Aorta (tissue), 5 donors: ENCODE measurements at regions not wholly inside any gene's neighbourhood (a gene's known extent, or its start where the extent isn't known, plus 50 kb on each side); places are given as distances from the start of the nearest gene placed in this dataset.
"Not testable (repeated sequence)": the region's sequence is repeated elsewhere in the genome, so short reads cannot be mapped to it uniquely, and the experiment has no call there.

ENCODE experiments used
- ATAC-seq: fragments of 200-7000 bp; cut with Tn5 transposase; one replicate; pipeline ENCODE4 v1.9.1; 2022; ENCODE audit warnings: moderate library complexity; ENCODE audit not compliant: low FRiP score
- DNase-seq, 2 donors: peaks; one replicate each; pipeline ENCODE4 v3.0.0-alpha.2; 2020
- H3K27ac ChIP-seq, 2 donors: one replicate each; pipeline ENCODE4 v1.5.1; 2013; ENCODE audit warnings: low read length in 2 of 2, mild to moderate bottlenecking in 2 of 2, moderate library complexity in 2 of 2, control low read depth in 1 of 2, inconsistent platforms in 1 of 2, low read depth in 1 of 2
- H3K27me3 ChIP-seq, 2 donors: one replicate each; pipeline ENCODE4 v1.6.1; 2013; ENCODE audit warnings: control low read depth in 1 of 2, low read length in 1 of 2, mild to moderate bottlenecking in 1 of 2, moderate library complexity in 1 of 2; ENCODE audit not compliant: insufficient read depth in 2 of 2, control insufficient read depth in 1 of 2
- H3K36me3 ChIP-seq, 2 donors: one replicate each; pipeline ENCODE4 v1.6.1; 2013; ENCODE audit warnings: control low read depth in 1 of 2, low read length in 1 of 2, mild to moderate bottlenecking in 1 of 2; ENCODE audit not compliant: insufficient read depth in 2 of 2, control insufficient read depth in 1 of 2
- H3K4me1 ChIP-seq, 2 donors: one replicate each; pipeline ENCODE4 v1.6.1; 2013; ENCODE audit warnings: low read length in 2 of 2, control low read depth in 1 of 2, mild to moderate bottlenecking in 1 of 2, moderate library complexity in 1 of 2; ENCODE audit not compliant: insufficient read depth in 2 of 2, control insufficient read depth in 1 of 2
- H3K4me3 ChIP-seq, 2 donors: one replicate each; pipeline ENCODE4 v1.5.1; 2013; ENCODE audit warnings: low read length in 2 of 2, control low read depth in 1 of 2, mild to moderate bottlenecking in 1 of 2
- H3K9me3 ChIP-seq: one replicate; pipeline ENCODE4 v1.6.1; 2013; ENCODE audit warnings: mild to moderate bottlenecking, low read length; ENCODE audit not compliant: control insufficient read depth
- WGBS, 2 donors: extraction: QIAGEN DNeasy Blood & Tissue Kit; methylation state at CpG; one replicate each; pipeline ENCODE4 v1.1.7; 2013; 5-methylcytosine and 5-hydroxymethylcytosine counted together
- intact Hi-C, 2 donors: fragments of 100-400 bp; cut with DNase I; formaldehyde crosslinking; loops; one replicate each; pipeline versions ENCODE4 v1.14.2 to v1.15.0; 2022
- donor health status: healthy with polysubstance abuse.
- donor health status: Bipolar disorder and iron deficiency.
- donor health status: DM: no; HTN: no; CAD: no.
- donor health status: DM: no; HTN: no; CAD: no.
- donor health status: DM: yes; HTN: yes; CAD: no.

GRCh38 chr2:14506955-14507354, 125.6 kb upstream of the LRATD1 start:
- not testable (repeated sequence) for ATAC-seq, H3K36me3 ChIP-seq
- 92% methylated on average over 12 of the region's 12 CpGs for WGBS, 2 donors

GRCh38 chr2:14511541-14511940, 121.0 kb upstream of the LRATD1 start:
- intact Hi-C loops = no loop called here
- 64 to 79% methylated on average over 4 of the region's 4 CpGs for WGBS, 2 donors

More at GRCh38 chr2:14506955-14507354, 125.6 kb upstream of the LRATD1 start:
- H3K4me3 ChIP-seq, H3K27me3 ChIP-seq, H3K27ac ChIP-seq, DNase-seq, intact Hi-C loops, H3K9me3 ChIP-seq, H3K4me1 ChIP-seq: not testable (repeated sequence)

DNA sequence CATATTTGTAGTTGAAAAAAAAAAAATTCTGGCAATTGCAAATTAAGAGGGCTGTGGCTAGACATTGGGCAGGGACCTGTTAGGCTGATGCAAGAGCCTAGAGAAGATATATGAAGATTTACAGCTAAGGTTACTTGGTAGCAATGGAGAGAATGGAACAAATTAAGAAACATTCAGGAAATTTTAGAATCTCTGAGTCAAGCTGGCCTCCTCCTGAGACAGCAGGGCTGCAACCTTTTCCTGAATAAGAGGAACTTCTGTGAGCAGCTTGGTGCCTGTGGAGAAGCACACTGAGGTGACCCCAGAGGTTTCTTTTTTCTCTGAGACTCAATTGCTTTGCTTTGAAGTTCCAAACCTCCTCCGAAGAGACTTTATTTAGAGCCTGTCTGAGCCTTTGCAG, 118.6 kb upstream of the LRATD1 start:
- intact Hi-C loops = no loop called here
- Histone ChIP-seq H3K4me1 (no peaks in the 10 kb centered on the region), H3K27me3 (no peaks in the 10 kb centered on the region), H3K9me3 (no peaks in the 10 kb centered on the region), H3K4me3 (no peak overlapping the region), H3K27ac (no peak overlapping the region), H3K36me3 (no peaks in the 10 kb centered on the region)
- no peak for ATAC-seq
- WGBS, 2 donors = 14 to 28% methylated on average over 1 of the region's 1 CpG
- DNase-seq = no peak

More at GRCh38 chr2:14511541-14511940, 121.0 kb upstream of the LRATD1 start:
- no peaks in the 10 kb centered on the region for H3K4me1 ChIP-seq
- no peak for DNase-seq
- no peaks in the 10 kb centered on the region for H3K27me3 ChIP-seq
- H3K36me3 ChIP-seq = no peaks in the 10 kb centered on the region
- no peaks in the 10 kb centered on the region for H3K9me3 ChIP-seq
- no peak overlapping the region for H3K4me3 ChIP-seq
- ATAC-seq = no peak
- no peak overlapping the region for H3K27ac ChIP-seq

GRCh38 chr2:14516844-14517243, 115.7 kb upstream of the LRATD1 start:
- DNase-seq (no peak), ATAC-seq (no peak)
- H3K9me3 ChIP-seq = no peaks in the 10 kb centered on the region
- 84 to 95% methylated on average over 1 of the region's 1 CpG for WGBS, 2 donors
- H3K4me1 ChIP-seq = no peaks in the 10 kb centered on the region
- no peaks in the 10 kb centered on the region for H3K27me3 ChIP-seq
- H3K36me3 ChIP-seq = no peaks in the 10 kb centered on the region
- intact Hi-C loops = no loop called here
- H3K27ac ChIP-seq = no peak overlapping the region
- H3K4me3 ChIP-seq = no peak overlapping the region

DNA sequence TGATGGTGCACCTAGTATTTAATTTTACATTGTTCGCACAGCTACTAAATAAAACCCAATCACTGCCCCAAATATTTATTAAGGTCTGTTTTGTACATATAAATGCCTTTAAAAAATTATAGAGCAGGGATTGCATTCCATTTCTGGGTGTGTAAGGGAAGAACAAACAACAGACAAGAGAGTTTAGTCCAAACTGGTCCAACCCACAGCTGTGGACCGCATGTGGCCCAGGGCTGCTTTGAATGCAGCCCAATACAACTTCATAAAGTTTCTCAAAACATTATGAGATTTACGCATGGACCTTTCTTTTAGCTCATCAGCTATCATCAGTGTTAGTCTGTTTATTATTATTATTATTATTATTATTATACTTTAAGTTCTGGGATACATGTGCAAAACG, 114.8 kb upstream of the LRATD1 start:
- ATAC-seq (no peak), DNase-seq (no peak)
- no peak overlapping the region for H3K27ac ChIP-seq

DNA sequence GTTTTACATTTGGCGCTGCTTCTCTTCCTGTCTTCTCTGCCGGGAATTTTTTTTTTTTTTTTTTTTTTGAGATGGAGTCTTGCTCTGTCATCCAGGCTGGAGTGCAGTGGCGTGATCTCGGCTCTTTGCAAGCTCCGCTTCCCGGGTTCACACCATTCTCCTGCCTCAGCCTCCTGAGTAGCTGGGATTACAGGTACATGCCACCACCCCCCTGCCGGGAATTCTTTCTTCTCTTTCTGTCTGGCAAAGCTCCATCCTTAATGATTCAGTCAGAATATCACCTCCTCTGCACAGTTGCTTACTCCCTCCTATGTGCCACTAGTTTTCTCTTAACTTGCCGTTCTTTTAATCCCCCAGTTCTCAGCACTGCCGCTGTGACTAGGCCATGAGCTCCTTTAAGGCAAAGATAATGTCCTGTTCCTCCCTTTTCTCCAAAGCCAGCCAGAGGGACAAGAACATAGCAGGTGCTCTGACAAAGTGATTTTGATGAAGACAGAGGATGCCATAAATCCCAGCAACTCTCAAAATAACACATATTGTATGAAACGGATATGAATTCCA, 112.1 kb upstream of the LRATD1 start:
- Histone ChIP-seq H3K36me3 (no peaks in the 10 kb centered on the region), H3K27ac (no peak overlapping the region), H3K9me3 (no peaks in the 10 kb centered on the region), H3K4me3 (no peak overlapping the region), H3K4me1 (no peaks in the 10 kb centered on the region), H3K27me3 (no peaks in the 10 kb centered on the region)
- 61 to 75% methylated on average over 10 of the region's 10 CpGs for WGBS, 2 donors
- DNase-seq (no peak), ATAC-seq (no peak)
- intact Hi-C loops = no loop called here

More for the DNA sequence above, 114.8 kb upstream of the LRATD1 start:
- Histone ChIP-seq H3K4me3 (no peak overlapping the region), H3K27me3 (no peaks in the 10 kb centered on the region), H3K4me1 (no peaks in the 10 kb centered on the region), H3K36me3 (no peaks in the 10 kb centered on the region), H3K9me3 (no peaks in the 10 kb centered on the region)
- WGBS, 2 donors = 87 to 92% methylated on average over 4 of the region's 4 CpGs
- intact Hi-C loops = no loop called here

GRCh38 chr2:14524041-14524802, 108.3 kb upstream of the LRATD1 start:
- 85 to 92% methylated on average over 7 of the region's 7 CpGs for WGBS, 2 donors
- intact Hi-C loops = no loop called here
- Histone ChIP-seq H3K9me3 (no peaks in the 10 kb centered on the region), H3K27ac (no peak overlapping the region), H3K4me1 (no peaks in the 10 kb centered on the region), H3K4me3 (no peak overlapping the region), H3K36me3 (no peaks in the 10 kb centered on the region), H3K27me3 (no peaks in the 10 kb centered on the region)
- DNase-seq (no peak), ATAC-seq (no peak)

DNA sequence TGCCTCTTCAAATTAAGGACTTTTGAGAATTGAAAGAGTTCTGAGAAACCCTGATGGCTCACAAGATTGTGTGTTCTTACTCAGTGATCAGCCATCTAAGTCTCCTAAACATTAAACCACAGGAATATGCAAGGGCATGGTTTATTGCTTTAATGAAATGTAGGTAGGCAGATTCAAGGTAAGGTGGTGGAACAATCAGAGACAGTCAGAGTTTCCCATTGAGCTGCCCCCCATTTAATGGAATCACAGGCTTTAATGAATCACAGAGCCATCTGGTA, 107.8 kb upstream of the LRATD1 start:
- Histone ChIP-seq H3K9me3 (no peaks in the 10 kb centered on the region), H3K27me3 (no peaks in the 10 kb centered on the region), H3K4me1 (no peaks in the 10 kb centered on the region), H3K4me3 (no peak overlapping the region), H3K36me3 (no peaks in the 10 kb centered on the region), H3K27ac (no peak overlapping the region)
- intact Hi-C loops = no loop called here
- ATAC-seq = no peak
- DNase-seq = no peak

- Histone ChIP-seq H3K9me3 (peaks cover 1% of the 10 kb centered on the region), H3K4me1 (no peaks in the 10 kb centered on the region), H3K27ac (no peak overlapping the region), H3K36me3 (no peaks in the 10 kb centered on the region), H3K4me3 (no peak overlapping the region), H3K27me3 (no peaks in the 10 kb centered on the region)
- intact Hi-C loops = no loop called here
- ATAC-seq (no peak), DNase-seq (no peak)
- 48% methylated on average over 3 of the region's 3 CpGs for WGBS, 2 donors
Measured at GRCh38 chr2:14530506-14530905, 102.0 kb upstream of the LRATD1 start.
